Activated T-helper 1 cell treated with anti-CD3 and anti-CD28 coated beads, Interleukin-12 subunit alpha, Interleukin-12 subunit beta, Interleukin-2, Interleukin-4 antibody, amounts not matched to agents 30 ng/mL and 10 ng/mL and 1 ng/mL, durations not matched to agents 14 hours and 24 hours and 36 hours (primary cell): ENCODE measurements at regions not wholly inside any gene's neighbourhood (a gene's known extent, or its start where the extent isn't known, plus 50 kb on each side); places are given as distances from the start of the nearest gene placed in this dataset.
"Not testable (repeated sequence)": the region's sequence is repeated elsewhere in the genome, so short reads cannot be mapped to it uniquely, and the experiment has no call there.

Source experiments
- DNase-seq: peaks from one replicate; pipeline ENCODE4 v3.0.0; 2021; ENCODE audit warnings: low spot score
- H3K27ac Mint-ChIP-seq: one replicate; pipeline ENCODE4 v1.8.0; 2021; ENCODE audit warnings: mild to moderate bottlenecking, mixed read lengths
- H3K27me3 Mint-ChIP-seq: one replicate; pipeline ENCODE4 v1.8.0; 2022; ENCODE audit warnings: mild to moderate bottlenecking, moderate library complexity, mixed read lengths; ENCODE audit not compliant: insufficient read depth
- H3K36me3 Mint-ChIP-seq: one replicate; pipeline ENCODE4 v1.8.0; 2021; ENCODE audit warnings: low read depth, mixed read lengths
- H3K4me1 Mint-ChIP-seq: one replicate; pipeline ENCODE4 v1.8.0; 2021; ENCODE audit warnings: low read depth, mixed read lengths
- H3K4me3 Mint-ChIP-seq: one replicate; pipeline ENCODE4 v1.8.0; 2021; ENCODE audit warnings: mild to moderate bottlenecking, moderate library complexity, mixed read lengths
- H3K9me3 Mint-ChIP-seq: one replicate; pipeline ENCODE4 v1.8.0; 2021; ENCODE audit warnings: mixed read lengths
- intact Hi-C: fragments of 100-400 bp; cut with micrococcal nuclease; formaldehyde crosslinking; loops from one replicate; pipeline ENCODE4 v1.15.1; 2024

DNA sequence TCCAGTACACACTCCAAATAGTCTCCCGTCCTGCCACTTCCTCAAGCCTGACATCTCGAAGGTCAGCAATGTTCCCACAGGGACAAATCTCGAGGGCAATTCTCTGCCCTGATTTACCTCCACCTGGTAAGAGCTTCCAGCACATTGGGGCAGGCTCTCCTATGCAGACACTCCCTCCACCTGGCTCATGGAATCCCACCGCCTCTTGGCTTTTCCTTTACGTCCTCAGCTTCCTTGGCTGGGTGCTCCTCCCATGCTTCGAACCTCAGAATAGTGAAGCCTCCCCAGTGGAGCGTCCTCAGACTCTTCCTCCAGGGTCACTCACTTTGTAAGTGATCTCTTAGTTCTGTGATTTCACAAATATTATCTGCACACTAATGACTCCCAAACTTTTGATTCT lies 205.2 kb upstream of the ECI2 start:
- Mint-ChIP-seq H3K9me3 (no peaks in the 10 kb centered on the region), H3K36me3 (no peaks in the 10 kb centered on the region), H3K4me3 (no peak overlapping the region), H3K4me1 (no peaks in the 10 kb centered on the region), H3K27ac (no peak overlapping the region), H3K27me3 (no peaks in the 10 kb centered on the region)
- no peak for DNase-seq
- intact Hi-C loops: no loop called here

DNA sequence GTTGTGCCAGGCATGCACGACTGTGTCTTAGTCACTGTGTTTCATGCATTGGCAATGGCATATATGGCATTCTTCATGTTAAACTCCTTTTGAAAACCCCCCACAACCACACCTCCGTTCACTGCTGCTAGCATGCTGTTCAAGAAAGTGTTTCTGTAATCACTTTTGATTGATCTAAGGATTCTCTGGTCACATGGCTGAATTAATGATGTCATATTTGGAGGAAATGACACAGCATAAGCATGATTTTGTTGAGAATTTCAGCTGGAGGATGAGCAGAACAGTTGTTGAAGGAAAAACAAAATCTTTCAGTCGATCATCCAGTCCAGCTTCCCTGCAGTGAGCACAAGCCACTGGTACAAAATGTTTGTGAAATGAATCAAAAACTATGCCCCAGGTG lies 203.5 kb upstream of the ECI2 start:
- DNase-seq: no peak
- no peaks in the 10 kb centered on the region for H3K9me3 Mint-ChIP-seq
- H3K4me3 Mint-ChIP-seq: no peak overlapping the region
- H3K36me3 Mint-ChIP-seq: no peaks in the 10 kb centered on the region
- no peaks in the 10 kb centered on the region for H3K4me1 Mint-ChIP-seq
- intact Hi-C loops: no loop called here
- H3K27me3 Mint-ChIP-seq: no peaks in the 10 kb centered on the region
- H3K27ac Mint-ChIP-seq: no peak overlapping the region

DNA sequence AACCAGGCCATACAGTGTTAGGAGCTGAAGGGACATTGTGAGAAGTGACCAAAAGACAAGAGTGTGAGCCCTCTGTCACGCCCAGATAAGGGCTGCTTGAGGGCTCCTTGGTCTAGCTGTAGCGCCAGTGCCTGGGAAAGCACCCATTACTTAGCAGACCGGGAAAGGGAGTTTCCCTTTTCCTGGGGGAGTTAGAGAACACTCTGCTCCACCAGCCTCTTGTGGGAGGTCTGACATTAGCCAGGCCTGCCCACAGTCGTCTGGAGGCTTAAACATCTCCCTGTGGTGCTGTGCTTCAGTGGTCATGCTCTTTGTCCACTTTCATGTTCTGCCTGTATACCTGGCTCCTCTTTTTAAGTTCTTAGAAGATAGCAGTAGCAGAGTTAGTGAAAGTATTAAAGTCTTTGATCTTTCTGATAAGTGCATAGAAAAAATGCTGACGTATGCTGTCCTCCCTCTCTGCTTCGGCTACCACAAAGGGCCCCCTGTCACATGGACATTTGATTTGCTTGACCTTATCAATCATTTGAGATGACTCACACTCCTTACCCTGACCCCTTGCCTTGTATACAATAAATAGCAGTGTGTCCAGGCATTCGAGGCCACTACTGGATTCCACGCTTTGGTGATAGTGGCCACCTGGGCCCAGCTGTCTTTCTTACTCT lies 201.5 kb upstream of the ECI2 start:
- H3K9me3 Mint-ChIP-seq: no peaks in the 10 kb centered on the region
- no peaks in the 10 kb centered on the region for H3K27me3 Mint-ChIP-seq
- intact Hi-C loops: no loop called here
- H3K27ac Mint-ChIP-seq: no peak overlapping the region
- no peak for DNase-seq
- no peaks in the 10 kb centered on the region for H3K36me3 Mint-ChIP-seq
- H3K4me1 Mint-ChIP-seq: no peaks in the 10 kb centered on the region
- no peak overlapping the region for H3K4me3 Mint-ChIP-seq

DNA sequence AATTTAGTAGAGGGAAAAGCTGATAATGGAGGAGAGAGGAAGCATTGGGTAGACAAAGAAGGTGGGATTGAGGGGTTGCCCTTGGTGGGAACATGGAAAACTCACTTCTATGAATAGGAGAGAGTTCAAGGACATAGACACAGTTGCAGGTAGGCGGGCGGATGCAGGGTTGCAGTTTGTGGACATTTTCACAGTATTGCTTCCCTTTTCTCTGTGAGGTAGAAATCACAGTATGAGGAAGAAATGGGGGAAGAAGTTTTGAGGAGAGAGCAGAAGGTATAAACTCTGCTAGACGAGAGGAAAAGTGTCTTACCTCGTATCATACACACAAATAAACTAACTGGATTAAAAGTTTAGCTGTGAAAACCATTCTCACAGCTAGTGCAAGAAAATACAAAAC lies 200.7 kb upstream of the ECI2 start:
- Mint-ChIP-seq H3K9me3 (no peaks in the 10 kb centered on the region), H3K4me3 (no peak overlapping the region), H3K27ac (no peak overlapping the region), H3K27me3 (no peaks in the 10 kb centered on the region), H3K4me1 (no peaks in the 10 kb centered on the region), H3K36me3 (no peaks in the 10 kb centered on the region)
- intact Hi-C loops: no loop called here
- no peak for DNase-seq

DNA sequence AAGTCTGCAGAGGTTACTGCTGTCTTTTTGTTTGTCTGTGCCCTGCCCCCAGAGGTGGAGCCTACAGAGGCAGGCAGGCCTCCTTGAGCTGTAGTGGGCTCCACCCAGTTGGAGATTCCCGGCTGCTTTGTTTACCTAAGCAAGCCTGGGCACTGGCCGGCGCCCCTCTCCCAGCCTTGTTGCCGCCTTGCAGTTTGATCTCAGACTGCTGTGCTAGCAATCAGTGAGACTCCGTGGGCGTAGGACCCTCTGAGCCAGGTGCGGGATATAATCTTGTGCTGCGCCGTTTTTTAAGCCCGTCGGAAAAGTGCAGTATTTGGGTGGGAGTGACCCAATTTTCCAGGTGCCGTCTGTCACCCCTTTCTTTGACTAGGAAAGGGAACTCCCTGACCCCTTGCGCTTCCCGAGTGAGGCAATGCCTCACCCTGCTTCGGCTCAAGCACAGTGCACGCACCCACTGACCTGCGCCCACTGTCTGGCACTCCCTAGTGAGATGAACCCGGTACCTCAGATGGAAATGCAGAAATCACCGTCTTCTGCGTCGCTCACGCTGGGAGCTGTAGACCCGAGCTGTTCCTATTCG lies 198.9 kb upstream of the ECI2 start:
- H3K9me3 Mint-ChIP-seq, DNase-seq, intact Hi-C loops, H3K36me3 Mint-ChIP-seq, H3K4me3 Mint-ChIP-seq, H3K27ac Mint-ChIP-seq, H3K4me1 Mint-ChIP-seq, H3K27me3 Mint-ChIP-seq: not testable (repeated sequence)

DNA sequence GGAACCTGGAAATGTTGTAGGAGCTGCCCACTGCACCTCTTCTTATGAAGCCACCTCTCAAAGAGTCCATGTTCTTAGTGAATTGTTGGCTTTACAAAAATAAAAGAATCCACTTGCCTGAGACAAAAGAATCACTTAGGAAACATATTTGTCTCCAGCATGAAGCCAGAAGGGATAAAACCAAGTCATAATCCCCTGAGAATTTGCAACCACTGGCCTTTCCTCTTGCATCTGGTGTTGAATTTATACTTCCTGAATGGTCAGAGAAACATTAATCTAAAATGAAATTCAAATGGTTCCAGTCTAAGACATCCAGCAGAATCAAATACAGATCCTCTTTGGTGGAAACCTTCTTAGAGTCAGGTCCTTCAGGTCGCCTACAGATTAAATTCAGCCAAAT lies 192.5 kb upstream of the ECI2 start:
- peaks cover 4% of the 10 kb centered on the region for H3K9me3 Mint-ChIP-seq
- H3K27ac Mint-ChIP-seq: no peak overlapping the region
- H3K4me1 Mint-ChIP-seq: no peaks in the 10 kb centered on the region
- intact Hi-C loops: no loop called here
- no peak overlapping the region for H3K4me3 Mint-ChIP-seq
- no peaks in the 10 kb centered on the region for H3K36me3 Mint-ChIP-seq
- no peak for DNase-seq
- H3K27me3 Mint-ChIP-seq: peaks cover 4% of the 10 kb centered on the region

DNA sequence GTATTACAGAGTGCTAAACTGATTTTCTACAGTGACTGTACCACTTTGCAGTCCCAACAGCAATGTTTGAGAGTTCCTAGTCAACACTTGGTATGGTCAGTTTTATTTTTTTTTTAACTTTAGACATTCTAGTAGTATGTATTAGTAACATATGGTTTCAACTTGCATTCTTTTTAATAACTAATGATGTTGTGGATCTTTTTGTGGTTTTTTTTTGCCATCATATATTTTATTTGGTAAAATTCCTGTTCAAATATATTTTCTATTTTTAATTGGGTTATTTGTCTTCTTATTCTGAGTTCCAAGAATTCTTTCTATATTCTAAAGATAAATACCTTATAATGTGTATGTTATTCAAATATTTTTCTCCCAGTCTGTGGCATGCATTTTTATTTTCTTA lies 189.4 kb upstream of the ECI2 start:
- Mint-ChIP-seq H3K27ac (no peak overlapping the region), H3K36me3 (no peaks in the 10 kb centered on the region), H3K4me1 (no peaks in the 10 kb centered on the region), H3K9me3 (peaks cover 4% of the 10 kb centered on the region), H3K27me3 (peaks cover 4% of the 10 kb centered on the region), H3K4me3 (no peak overlapping the region)
- intact Hi-C loops: no loop called here
- DNase-seq: no peak

DNA sequence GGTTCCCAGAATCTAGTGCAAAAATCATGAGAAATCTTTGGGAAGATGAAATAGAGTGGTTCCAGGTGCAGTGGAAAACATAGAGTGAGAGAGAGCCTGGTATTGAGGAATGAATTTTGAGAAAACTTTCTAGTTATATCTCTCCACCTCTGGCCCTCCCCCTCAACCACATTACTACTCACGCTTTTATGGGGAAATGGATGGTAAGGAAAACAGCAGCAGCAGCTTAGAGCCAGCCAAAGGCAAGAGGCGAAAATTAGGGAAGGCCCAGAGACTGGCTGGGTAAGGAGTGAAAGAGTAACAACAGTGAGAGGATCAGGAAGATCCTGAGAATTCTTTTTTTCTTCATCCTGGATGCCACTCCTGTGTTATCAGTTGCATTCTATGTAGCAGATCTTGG lies 187.9 kb upstream of the ECI2 start:
- peaks cover under 1% of the 10 kb centered on the region for H3K9me3 Mint-ChIP-seq
- no peaks in the 10 kb centered on the region for H3K36me3 Mint-ChIP-seq
- no peak overlapping the region for H3K4me3 Mint-ChIP-seq
- DNase-seq: no peak
- H3K27me3 Mint-ChIP-seq: peaks cover 4% of the 10 kb centered on the region
- no peaks in the 10 kb centered on the region for H3K4me1 Mint-ChIP-seq
- intact Hi-C loops: no loop called here
- H3K27ac Mint-ChIP-seq: no peak overlapping the region

DNA sequence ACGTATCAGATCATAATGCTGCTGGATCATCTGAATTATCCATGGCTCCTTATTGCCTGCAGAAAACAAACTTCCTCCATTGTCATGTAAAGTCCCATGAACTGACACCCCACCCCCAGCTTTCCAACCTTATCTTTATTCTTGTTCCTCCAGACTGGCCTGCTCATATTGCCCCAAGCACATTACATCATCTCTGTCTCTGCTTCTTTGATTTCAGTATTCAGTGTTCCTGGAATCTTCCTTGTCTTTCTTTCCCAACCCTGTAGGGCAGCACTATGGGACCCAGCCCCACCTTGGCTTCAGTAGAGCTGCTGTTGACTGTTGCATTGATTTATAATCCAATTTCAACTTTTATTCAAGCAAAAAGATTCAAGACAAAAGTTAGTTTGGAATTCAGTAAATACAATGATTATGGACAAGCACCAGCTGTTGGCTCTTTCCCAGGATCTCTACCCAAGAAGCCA lies 187.5 kb upstream of the ECI2 start:
- H3K27me3 Mint-ChIP-seq: peaks cover 8% of the 10 kb centered on the region
- intact Hi-C loops: no loop called here
- DNase-seq: no peak
- no peaks in the 10 kb centered on the region for H3K36me3 Mint-ChIP-seq
- no peak overlapping the region for H3K27ac Mint-ChIP-seq
- H3K4me1 Mint-ChIP-seq: no peaks in the 10 kb centered on the region
- no peaks in the 10 kb centered on the region for H3K9me3 Mint-ChIP-seq
- no peak overlapping the region for H3K4me3 Mint-ChIP-seq

DNA sequence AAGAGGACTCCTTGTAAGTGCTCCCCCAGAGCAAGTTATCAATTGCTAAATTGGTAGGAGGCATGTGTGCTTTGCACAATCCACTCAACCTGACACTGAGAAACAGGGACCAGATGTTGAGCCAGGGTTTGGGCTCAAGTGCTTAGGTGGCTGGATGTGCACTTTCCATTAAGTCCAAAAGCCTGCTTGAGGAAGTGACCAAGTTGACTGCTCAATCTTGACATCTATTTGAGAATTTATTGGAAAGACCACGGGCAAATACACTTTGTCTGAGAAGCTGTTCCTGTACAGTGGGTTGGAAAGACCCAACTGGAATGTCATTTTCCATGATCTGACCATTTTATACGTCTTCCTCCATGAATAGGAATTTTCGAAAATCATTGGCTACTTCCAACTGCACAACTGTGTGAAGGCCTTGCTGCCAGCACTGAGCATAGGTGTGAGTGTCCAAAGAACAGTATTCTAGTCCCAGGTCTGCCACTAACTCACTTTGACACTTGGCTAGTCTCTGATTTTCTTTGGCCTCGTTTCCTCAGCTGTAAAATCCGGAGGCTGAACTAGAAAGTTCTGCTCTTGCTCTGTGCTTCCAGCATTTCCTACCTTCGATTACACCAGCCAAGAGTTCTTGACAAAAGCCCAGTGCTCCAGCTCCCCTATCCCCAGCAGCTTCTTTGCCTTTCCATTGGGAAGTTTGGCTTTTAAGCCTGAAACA lies 186.9 kb upstream of the ECI2 start:
- intact Hi-C loops: no loop called here
- no peaks in the 10 kb centered on the region for H3K4me1 Mint-ChIP-seq

DNA sequence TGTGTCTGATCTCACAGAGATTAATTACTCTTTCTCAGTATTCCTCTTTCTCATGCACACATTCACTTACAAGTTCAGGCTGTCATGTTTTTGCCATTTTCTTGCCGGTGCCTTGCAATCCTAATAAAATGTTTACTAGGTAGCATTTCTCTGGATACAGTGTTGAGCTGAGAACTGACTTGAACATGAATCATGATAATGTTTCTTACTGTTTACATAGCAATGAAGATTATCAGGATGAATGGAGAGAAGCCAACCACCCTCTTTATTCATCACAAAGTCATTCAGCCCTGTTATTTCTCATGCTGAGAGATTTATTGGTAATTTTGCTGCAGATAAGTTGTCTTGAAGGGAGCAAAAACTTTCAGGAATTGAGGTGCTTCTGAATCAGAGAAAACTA lies 185.5 kb upstream of the ECI2 start:
- Mint-ChIP-seq H3K27ac (no peak overlapping the region), H3K4me3 (no peak overlapping the region), H3K27me3 (peaks cover 6% of the 10 kb centered on the region)

More for the DNA sequence above, 186.9 kb upstream of the ECI2 start:
- Mint-ChIP-seq H3K27me3 (peaks cover 8% of the 10 kb centered on the region), H3K27ac (no peak overlapping the region), H3K9me3 (no peaks in the 10 kb centered on the region), H3K36me3 (no peaks in the 10 kb centered on the region), H3K4me3 (no peak overlapping the region)
- no peak for DNase-seq

DNA sequence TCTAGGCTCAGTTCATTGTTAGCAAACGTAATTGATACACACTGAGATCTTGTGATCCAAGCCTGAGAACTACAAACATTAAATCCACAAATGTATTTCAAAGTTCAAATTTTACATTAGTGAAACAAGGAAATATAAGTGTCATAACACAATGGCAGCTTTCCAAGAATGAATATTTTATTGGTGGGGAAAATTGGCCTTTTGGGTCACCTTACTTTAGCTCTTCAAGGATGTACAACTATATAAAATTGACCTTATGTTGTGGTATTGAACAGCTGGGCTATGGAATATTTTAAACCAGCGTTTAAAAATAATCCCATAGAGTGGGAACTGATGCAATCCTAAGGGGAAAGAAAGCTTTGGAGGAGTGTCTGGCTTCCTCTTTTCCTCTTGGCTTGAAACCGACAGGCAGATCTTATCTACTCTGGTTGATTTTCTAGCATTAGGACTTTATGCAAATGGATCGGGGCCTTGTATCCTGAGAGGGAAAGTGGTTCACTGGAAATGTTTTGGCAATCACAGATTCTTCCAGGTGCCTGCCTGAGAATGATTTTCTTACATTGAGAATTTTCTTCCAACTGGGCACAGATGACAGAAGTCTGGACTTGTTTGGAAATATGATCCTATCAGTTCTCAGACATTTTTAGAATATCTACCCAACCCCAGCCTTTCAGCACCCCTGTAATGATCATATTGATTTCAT lies 184.8 kb upstream of the ECI2 start:
- Mint-ChIP-seq H3K4me1 (no peaks in the 10 kb centered on the region), H3K27me3 (peaks cover 9% of the 10 kb centered on the region)
- intact Hi-C loops: no loop called here

More for the DNA sequence above, 185.5 kb upstream of the ECI2 start:
- DNase-seq: no peak
- intact Hi-C loops: no loop called here
- no peaks in the 10 kb centered on the region for H3K36me3 Mint-ChIP-seq
- H3K9me3 Mint-ChIP-seq: no peaks in the 10 kb centered on the region
- H3K4me1 Mint-ChIP-seq: no peaks in the 10 kb centered on the region

DNA sequence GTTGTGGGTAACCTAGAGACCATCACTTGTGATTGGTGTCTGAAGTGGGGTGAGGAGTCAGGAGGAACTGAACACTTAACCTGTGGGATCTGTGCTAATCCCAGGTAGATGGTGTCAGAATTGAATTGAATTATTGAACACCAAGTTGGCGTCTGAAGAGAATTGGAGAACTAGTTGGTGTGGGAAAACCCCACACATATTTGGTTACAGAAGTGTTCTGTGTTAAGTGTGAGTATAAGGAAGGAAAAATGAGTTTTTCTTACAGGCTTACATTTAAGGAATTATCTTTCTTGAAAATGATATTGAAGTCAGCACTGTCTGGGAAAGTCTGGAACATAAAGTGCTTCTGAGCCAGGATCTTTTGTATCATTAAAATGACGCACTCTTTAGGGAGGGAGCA lies 182.9 kb upstream of the ECI2 start:
- Mint-ChIP-seq H3K27me3 (peaks cover 9% of the 10 kb centered on the region), H3K27ac (no peak overlapping the region), H3K4me1 (no peaks in the 10 kb centered on the region), H3K9me3 (no peaks in the 10 kb centered on the region), H3K36me3 (no peaks in the 10 kb centered on the region), H3K4me3 (no peak overlapping the region)
- DNase-seq: no peak
- intact Hi-C loops: no loop called here

More for the DNA sequence above, 184.8 kb upstream of the ECI2 start:
- DNase-seq: no peak
- no peaks in the 10 kb centered on the region for H3K36me3 Mint-ChIP-seq
- no peak overlapping the region for H3K27ac Mint-ChIP-seq
- no peaks in the 10 kb centered on the region for H3K9me3 Mint-ChIP-seq
- H3K4me3 Mint-ChIP-seq: no peak overlapping the region
